ENCODE measurements at regions not wholly inside any gene's neighbourhood (a gene's known extent, or its start where the extent isn't known, plus 50 kb on each side); places are given as distances from the start of the nearest gene placed in this dataset.

GRCh38 chr12:62082448-62082847, 177.8 kb upstream of the USP15 start:
- no peak for TF ChIP-seq CTCF (IDR thresholded peaks at IDR 0.05)
- no peak for TF ChIP-seq POLR2A (IDR thresholded peaks at IDR 0.05)
- no peak for TF ChIP-seq POLR2AphosphoS5 (IDR thresholded peaks at IDR 0.05)
